ENCODE measurements at regions not wholly inside any gene's neighbourhood (a gene's known extent, or its start where the extent isn't known, plus 50 kb on each side); places are given as distances from the start of the nearest gene placed in this dataset.
"Not testable (repeated sequence)": the region's sequence is repeated elsewhere in the genome, so short reads cannot be mapped to it uniquely, and the experiment has no call there.

DNA sequence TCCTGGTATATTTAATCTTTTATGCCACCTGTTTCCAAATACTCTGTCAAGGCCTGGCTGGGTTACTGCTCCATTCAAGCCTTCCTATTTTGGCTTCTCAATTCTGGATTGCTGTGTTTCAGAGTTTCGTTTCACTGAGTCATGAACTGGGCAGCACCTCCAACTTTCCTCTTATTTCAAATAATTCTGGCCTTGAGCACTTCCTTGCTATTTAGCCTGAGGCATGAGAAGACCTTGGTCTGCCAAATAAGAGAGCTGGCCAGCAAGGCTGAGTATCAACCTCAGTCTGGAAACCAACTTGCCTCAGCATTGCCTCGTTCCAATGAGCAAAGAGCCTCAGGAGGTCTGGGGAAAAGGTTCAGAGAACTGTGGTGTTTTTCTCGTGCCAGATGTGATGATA is 66.6 kb downstream of the TNFAIP3 start:
- DNase-seq (ENCODE audit: extremely low read depth, low read depth): no peak

DNA sequence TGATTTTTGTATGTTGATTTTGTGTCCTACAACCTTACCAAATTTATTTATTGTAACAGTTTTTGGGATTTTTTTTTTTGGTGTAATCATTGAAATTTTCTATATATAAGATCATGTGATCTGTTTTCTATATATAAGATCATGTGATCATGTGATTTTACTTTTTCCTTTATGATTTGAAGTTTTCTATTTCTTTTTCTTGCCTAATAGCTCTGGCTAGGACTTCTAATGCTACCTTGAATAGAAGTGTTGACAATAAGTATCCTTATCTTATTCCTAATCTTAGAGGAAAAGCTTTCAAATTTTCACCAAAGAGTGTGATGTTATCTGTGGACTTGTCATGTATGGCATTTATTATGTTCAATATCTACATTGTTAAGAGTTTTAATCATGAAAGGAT is 69.7 kb downstream of the TNFAIP3 start:
- no peak for DNase-seq (ENCODE audit: extremely low read depth, low read depth)

DNA sequence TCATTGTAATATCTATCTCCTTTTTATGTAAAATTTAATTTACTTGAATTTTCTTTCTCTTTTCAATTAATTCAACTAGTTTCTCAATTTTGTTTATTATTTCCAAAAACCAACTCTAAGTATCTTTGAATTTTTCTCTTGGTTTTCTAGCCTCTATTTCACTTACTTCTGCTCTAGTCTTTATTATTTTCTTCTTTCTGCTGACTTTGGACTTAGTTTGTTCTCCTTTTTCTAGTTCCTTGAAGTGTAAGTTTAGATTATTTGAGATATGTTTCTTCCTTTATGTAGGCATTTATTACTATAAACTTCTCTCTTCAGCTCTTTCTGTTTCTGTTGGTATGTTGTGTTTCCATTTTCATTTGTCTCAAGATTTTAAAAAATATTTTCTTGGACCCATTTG is 70.8 kb downstream of the TNFAIP3 start:
- DNase-seq (ENCODE audit: extremely low read depth, low read depth): no peak

DNA sequence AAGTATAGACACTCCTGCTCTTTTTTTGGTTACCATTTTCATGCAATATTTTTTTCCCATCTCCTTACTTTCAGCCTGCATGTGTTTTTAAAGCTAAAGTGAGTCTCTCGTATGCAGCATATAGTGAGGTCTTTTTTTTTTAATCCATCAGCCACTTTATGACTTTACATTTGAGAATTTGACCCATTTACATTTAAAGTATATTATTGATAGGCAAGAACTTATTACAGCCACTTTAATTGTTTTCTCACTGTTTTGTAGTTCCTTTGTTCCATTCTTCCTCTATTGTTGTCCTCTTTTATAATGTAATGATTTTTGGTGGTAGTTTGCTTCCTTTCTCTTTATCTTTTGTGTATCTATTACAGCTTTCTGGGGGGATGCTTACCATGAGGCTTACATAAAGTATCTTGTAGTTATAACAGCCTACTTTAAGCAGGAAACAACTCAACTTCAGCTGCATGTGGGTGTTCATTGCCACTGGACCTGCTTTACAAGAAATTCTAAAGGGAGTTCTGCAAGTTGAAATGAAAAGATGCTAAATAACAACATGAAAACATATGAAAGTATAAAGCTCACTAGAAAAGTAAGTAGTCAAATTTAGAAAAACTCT is 71.8 kb downstream of the TNFAIP3 start:
- DNase-seq (ENCODE audit: extremely low read depth, low read depth): no peak

- DNase-seq (ENCODE audit: extremely low read depth, low read depth): no peak
Measured at GRCh38 chr6:137941995-137942394, 74.9 kb downstream of the TNFAIP3 start.

DNA sequence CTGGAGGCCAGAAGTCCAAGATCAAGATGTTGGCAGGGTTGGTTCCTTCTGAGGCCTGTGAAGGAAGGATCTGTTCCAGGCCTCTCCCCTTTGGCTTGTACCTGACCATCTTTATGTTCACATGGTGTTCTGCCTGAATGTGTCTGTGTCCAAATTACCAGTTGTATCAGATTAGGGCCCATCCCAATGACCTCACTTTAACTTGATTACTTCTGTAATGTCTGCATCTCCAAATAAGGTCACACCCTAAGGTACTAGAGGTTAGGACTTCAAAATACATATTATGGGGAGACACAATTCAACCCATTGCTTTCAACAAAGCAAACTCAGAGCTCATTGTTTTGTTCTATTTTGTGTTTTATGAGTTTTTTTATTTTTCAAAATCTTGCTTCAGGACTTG is 75.7 kb downstream of the TNFAIP3 start:
- DNase-seq (ENCODE audit: extremely low read depth, low read depth): no peak

- DNase-seq (ENCODE audit: extremely low read depth, low read depth): not testable (repeated sequence)
Measured at GRCh38 chr6:137944381-137944780, 77.3 kb downstream of the TNFAIP3 start.

- DNase-seq (ENCODE audit: extremely low read depth, low read depth): peak; percentile 40
Measured at GRCh38 chr6:137944793-137945498, 77.9 kb downstream of the TNFAIP3 start.

DNA sequence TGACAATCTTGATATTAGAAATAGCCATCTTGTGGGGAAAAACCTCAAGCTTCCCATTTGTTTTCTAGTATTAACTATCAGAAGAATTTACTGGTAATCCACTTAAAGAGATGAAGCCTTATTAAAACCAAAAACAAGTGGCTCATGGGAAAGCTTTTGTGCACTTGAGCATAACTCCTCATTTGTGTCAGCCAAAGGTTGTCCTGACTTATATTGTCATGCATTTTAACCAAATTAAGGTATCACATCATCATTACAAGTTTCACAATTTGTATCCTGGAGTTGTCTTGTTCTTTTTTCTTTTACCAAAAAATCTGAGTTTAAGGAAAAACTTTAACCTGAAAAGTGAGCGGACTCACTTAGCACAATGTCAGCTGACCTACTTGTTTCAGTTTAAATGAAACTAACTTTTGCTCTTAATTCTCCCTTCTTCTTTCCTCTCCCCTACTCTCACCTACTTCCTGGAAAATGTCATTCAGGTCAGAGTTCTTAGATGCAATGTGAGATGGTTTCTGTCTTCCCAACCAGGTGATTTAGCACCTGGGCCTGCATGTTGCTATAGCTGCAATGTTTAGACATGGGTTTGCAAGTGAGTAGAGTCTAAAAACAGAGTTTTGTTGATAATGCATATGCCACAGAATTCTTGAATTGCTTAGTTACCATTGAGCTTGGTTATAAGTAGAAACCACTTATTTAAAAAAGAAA is 82.8 kb downstream of the TNFAIP3 start:
- no peak for DNase-seq (ENCODE audit: extremely low read depth, low read depth)

GRCh38 chr6:137950581-137950980 is 83.5 kb downstream of the TNFAIP3 start:
- DNase-seq (ENCODE audit: extremely low read depth, low read depth): no peak

DNA sequence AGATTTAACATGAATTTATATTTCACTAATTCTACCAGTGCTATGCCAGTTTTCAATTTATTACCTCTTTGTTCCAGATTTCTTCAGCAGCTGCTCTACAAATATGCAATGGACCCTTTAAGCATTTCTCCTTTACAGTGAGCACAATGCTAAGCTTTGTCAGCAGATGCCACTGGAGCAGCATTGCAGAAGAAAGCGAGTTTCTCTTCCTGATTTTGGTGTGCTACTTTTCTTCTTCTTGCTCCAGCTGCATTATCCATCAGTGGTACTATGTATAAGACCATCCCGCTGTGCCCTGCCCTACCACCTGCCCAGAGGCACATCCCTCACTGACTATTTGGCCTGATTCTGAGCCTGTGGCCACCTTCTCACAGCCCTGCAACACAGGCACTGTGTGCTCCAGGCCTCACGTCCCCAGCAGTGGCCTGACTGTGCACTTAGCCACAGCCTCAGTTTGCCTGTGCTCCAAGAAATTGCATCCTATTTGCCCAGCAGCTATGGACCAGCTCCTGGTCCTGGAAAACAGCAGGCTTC is 84.1 kb downstream of the TNFAIP3 start:
- no peak for DNase-seq (ENCODE audit: extremely low read depth, low read depth)

- DNase-seq (ENCODE audit: extremely low read depth, low read depth): no peak
Measured at GRCh38 chr6:137952247-137952646, 85.2 kb downstream of the TNFAIP3 start.

- no peak for DNase-seq (ENCODE audit: extremely low read depth, low read depth)
Measured at GRCh38 chr6:137953761-137954160, 86.7 kb downstream of the TNFAIP3 start.

DNA sequence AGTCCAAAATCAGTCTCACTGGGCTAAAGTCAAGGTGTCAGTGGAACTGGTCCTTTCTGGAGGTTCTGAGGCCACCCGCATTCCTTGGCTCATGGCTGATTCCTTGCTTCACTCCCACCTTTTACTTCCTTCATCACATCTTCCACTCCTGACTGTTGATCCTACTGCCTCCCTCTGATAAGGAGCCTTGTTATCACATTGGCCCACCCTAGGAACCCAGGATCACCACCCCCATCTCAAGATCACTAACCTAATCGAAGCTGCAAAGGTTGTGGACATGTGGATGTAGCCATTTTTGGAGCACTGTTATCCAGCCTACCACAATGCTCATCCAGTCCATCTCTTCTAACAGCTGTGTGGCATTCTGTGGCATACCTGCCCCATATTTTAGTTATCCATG is 87.2 kb downstream of the TNFAIP3 start:
- DNase-seq (ENCODE audit: extremely low read depth, low read depth): no peak

DNA sequence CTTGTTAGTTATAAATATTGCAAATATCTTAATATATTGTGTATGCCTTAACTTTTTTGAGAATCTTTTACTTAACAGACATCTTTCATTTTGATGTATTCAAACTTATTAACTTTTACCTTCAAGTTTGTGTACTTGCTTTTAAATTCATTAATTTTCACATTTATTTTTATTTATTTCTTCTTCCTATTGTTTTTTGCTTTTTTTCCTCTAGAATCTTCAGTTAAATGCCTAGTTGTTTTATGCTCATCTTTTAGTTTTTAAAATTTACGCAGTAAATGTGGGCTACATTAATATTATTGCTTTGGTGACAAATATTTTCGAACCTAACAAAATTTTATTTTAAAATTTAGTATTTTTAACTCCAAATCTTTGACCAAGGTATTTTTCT is 89.0 kb downstream of the TNFAIP3 start:
- DNase-seq (ENCODE audit: extremely low read depth, low read depth): no peak

GRCh38 chr6:137957471-137957870 is 90.4 kb downstream of the TNFAIP3 start:
- DNase-seq (ENCODE audit: extremely low read depth, low read depth): no peak

DNA sequence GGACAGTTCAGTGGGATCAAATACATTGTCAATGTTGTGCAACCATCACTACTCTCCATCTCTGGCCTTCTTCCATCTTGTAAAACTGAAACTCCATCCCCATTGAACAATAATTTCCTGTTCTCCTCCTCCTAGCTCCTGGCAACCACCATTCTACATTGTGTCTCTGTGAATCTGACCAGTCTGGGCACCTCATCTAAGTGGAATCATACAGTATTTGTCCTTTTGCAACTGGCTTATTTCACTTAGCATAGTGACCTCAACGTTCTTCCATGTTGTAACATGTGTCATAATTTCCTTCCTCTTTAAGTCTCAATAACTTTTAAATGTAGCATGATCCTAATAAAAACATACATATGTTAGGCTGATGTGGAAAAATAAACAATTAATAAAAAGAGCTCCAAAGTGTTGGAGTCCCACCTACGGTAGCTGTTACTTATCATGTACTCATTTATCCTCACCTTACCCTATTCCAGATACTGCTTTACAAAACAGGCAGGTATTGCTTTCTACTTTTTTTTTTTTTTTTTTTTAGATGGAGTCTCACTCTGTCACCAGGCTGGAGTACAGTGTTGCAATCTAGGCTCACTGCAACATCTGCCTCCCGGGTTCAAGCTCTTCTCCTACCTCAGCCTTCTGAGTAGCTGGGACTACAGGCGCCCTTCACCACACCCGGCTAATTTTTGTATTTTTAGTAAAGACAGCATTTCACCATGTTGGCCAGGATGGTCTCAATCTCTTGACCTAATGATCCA is 91.9 kb downstream of the TNFAIP3 start:
- no peak for DNase-seq (ENCODE audit: extremely low read depth, low read depth)

GRCh38 chr6:137962725-137963124 is 95.7 kb downstream of the TNFAIP3 start:
- no peak for DNase-seq (ENCODE audit: extremely low read depth, low read depth)

DNA sequence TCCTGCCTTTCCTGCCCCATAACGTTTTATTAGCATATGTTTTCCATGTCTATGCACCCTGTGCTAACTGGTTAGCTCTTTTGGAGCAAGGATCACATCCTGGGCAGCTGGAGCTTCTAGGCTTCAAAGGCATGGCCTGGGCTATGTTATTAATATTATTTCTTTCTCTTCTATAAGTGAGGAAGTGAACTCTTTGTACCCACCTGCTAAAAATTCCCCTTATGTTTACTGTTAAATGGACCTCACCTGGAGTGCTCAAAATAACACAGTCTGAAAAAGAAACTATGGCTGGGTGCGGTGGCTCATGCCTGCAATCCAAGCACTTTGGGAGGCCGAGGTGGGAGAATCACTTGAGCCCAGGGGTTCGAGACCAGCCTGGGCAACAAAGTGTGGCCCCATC is 97.8 kb downstream of the TNFAIP3 start:
- no peak for DNase-seq (ENCODE audit: extremely low read depth, low read depth)

DNA sequence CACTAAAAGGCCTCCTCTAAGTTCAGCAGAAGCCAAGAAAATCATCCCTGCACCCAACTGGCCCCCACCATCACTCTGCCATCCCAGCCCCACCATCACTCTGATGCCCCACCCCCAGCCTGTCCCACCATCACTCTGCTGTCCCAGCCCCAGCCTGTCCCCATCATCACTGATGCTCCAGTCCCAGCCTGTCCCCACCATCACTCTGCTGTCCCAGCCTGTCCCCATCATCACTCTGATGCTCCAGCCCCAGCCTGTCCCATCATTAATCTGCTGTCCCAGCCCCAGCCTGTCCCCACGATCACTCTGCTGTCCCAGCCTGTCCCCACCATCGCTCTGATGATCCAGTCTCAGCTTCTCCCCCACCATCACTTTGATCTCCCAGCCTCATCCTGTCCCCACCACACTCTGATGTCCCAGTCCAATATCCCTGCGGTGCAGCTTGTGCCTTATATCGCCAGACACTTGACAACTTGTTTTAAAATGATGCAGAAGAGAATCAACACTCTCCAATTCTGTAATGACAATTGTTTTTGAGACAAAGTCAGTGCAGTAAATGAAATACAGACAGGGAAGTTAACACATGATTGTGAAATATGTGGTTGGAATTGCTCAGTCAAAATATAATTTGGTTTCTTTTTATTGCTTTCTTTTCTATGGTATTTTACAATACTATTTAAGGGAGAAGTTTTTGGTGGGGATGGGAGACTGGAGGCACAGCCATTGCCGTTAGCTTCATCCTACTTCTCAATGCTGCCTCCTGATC is 100.8 kb downstream of the TNFAIP3 start:
- no peak for DNase-seq (ENCODE audit: extremely low read depth, low read depth)

All from NCI-H460 (cell line).